KMS-11 (cell line): ENCODE measurements at regions not wholly inside any gene's neighbourhood (a gene's known extent, or its start where the extent isn't known, plus 50 kb on each side); places are given as distances from the start of the nearest gene placed in this dataset.

Experiments
- H2AFZ ChIP-seq: fragments of 200-600 bp; sonication (generic); 2 replicates; pipeline ENCODE4 v1.6.1; 2016; ENCODE audit warnings: antibody characterized with exemption, mixed run types, low read depth
- H3K27ac ChIP-seq: fragments of 200-600 bp; sonication (generic); 2 replicates; pipeline ENCODE4 v1.6.1; 2016; ENCODE audit warnings: mild to moderate bottlenecking, mixed run types
- H3K27me3 ChIP-seq: fragments of 200-600 bp; sonication (generic); 2 replicates; pipeline ENCODE4 v1.6.1; 2017; ENCODE audit warnings: mild to moderate bottlenecking, low read depth, mixed run types, moderate library complexity; ENCODE audit not compliant: insufficient read depth
- H3K36me3 ChIP-seq: fragments of 200-600 bp; sonication (generic); 2 replicates; pipeline ENCODE4 v1.6.1; 2017; ENCODE audit warnings: mild to moderate bottlenecking, mixed run types; ENCODE audit not compliant: insufficient read depth
- H3K4me1 ChIP-seq: fragments of 200-600 bp; sonication (generic); 2 replicates; pipeline ENCODE4 v1.6.1; 2016; ENCODE audit warnings: mild to moderate bottlenecking, low read depth, mixed run types; ENCODE audit not compliant: poor library complexity, severe bottlenecking
- H3K4me2 ChIP-seq: fragments of 200-600 bp; sonication (generic); 2 replicates; pipeline ENCODE4 v1.7.0; 2016; ENCODE audit warnings: mild to moderate bottlenecking, mixed run types
- H3K4me3 ChIP-seq: fragments of 200-600 bp; sonication (generic); IDR thresholded peaks from 2 replicates; pipeline ENCODE4 v1.6.1; 2017; ENCODE audit warnings: low read depth, low read length, mixed read lengths; ENCODE audit not compliant: insufficient read depth
- H3K79me2 ChIP-seq: fragments of 200-600 bp; sonication (generic); 2 replicates; pipeline ENCODE4 v1.6.1; 2016; ENCODE audit warnings: low read depth, mixed run types; ENCODE audit not compliant: insufficient read depth
- H3K9ac ChIP-seq: fragments of 200-600 bp; sonication (generic); 2 replicates; pipeline ENCODE4 v1.6.1; 2016; ENCODE audit warnings: mild to moderate bottlenecking, mixed run types
- H4K20me1 ChIP-seq: fragments of 200-600 bp; sonication (generic); 2 replicates; pipeline ENCODE4 v1.6.1; 2016; ENCODE audit warnings: mild to moderate bottlenecking, mixed run types; ENCODE audit not compliant: insufficient read depth
- TF ChIP-seq, protein P1 (sequence below): fragments of 200-600 bp; sonication (generic); conservative IDR thresholded peaks from 2 replicates; pipeline ENCODE4 v1.6.1; 2017; ENCODE audit warnings: low read depth, mild to moderate bottlenecking, antibody characterized with exemption, low read length, moderate library complexity, mixed read lengths

- Histone ChIP-seq H3K79me2 (no peaks in the 10 kb centered on the region), H3K36me3 (no peaks in the 10 kb centered on the region), H3K4me2 (no peak overlapping the region), H3K27ac (no peak overlapping the region), H2AFZ (no peak overlapping the region), H3K4me3 (no peak overlapping the region), H3K27me3 (no peaks in the 10 kb centered on the region), H4K20me1 (no peaks in the 10 kb centered on the region), H3K9ac (no peak overlapping the region), H3K4me1 (no peaks in the 10 kb centered on the region)
- TF ChIP-seq, protein P1, sequence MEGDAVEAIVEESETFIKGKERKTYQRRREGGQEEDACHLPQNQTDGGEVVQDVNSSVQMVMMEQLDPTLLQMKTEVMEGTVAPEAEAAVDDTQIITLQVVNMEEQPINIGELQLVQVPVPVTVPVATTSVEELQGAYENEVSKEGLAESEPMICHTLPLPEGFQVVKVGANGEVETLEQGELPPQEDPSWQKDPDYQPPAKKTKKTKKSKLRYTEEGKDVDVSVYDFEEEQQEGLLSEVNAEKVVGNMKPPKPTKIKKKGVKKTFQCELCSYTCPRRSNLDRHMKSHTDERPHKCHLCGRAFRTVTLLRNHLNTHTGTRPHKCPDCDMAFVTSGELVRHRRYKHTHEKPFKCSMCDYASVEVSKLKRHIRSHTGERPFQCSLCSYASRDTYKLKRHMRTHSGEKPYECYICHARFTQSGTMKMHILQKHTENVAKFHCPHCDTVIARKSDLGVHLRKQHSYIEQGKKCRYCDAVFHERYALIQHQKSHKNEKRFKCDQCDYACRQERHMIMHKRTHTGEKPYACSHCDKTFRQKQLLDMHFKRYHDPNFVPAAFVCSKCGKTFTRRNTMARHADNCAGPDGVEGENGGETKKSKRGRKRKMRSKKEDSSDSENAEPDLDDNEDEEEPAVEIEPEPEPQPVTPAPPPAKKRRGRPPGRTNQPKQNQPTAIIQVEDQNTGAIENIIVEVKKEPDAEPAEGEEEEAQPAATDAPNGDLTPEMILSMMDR: no peak
Measured at GRCh38 chr16:76071690-76072089, 205.5 kb upstream of the CNTNAP4 start.

- H3K36me3 ChIP-seq: no peaks in the 10 kb centered on the region
- H4K20me1 ChIP-seq: no peaks in the 10 kb centered on the region
- TF ChIP-seq, protein P1: no peak
- no peak overlapping the region for H3K4me2 ChIP-seq
- H3K9ac ChIP-seq: no peak overlapping the region
- H3K27ac ChIP-seq: no peak overlapping the region
- no peaks in the 10 kb centered on the region for H3K4me1 ChIP-seq
- no peaks in the 10 kb centered on the region for H3K27me3 ChIP-seq
- H3K79me2 ChIP-seq: no peaks in the 10 kb centered on the region
- no peak overlapping the region for H3K4me3 ChIP-seq
- H2AFZ ChIP-seq: no peak overlapping the region
Measured at GRCh38 chr16:76081967-76082366, 195.2 kb upstream of the CNTNAP4 start.

- Histone ChIP-seq H3K4me3 (no peak overlapping the region), H3K4me1 (no peaks in the 10 kb centered on the region), H2AFZ (no peak overlapping the region), H3K36me3 (no peaks in the 10 kb centered on the region), H3K27me3 (no peaks in the 10 kb centered on the region), H3K9ac (no peak overlapping the region), H3K27ac (no peak overlapping the region), H4K20me1 (no peaks in the 10 kb centered on the region), H3K79me2 (no peaks in the 10 kb centered on the region), H3K4me2 (no peak overlapping the region)
- TF ChIP-seq, protein P1: no peak
Measured at GRCh38 chr16:76106647-76107046, 170.6 kb upstream of the CNTNAP4 start.

DNA sequence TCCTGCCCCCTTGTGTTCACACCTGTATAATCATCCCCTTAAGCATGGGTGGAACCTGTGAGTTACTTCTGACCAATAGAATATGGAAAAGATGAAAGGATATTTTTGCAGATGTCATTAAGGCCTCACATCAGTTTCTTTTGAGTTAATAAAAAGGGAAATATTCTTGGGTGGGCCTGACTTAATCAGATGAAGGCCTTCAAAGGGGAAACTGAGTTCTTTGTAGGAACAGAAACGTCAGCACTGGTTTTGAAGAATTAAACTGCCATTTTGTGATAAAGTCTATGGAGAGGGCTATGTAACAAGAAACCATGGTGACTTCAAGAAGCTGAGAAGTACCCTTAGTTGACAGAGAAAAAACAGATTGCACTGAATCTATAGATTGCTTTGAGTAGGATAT lies 168.7 kb upstream of the CNTNAP4 start:
- Histone ChIP-seq H3K27me3 (no peaks in the 10 kb centered on the region), H3K79me2 (no peaks in the 10 kb centered on the region)
- TF ChIP-seq, protein P1: no peak

More for the DNA sequence above, 168.7 kb upstream of the CNTNAP4 start:
- H3K9ac ChIP-seq: no peak overlapping the region
- no peaks in the 10 kb centered on the region for H4K20me1 ChIP-seq
- no peak overlapping the region for H3K4me2 ChIP-seq
- H3K4me1 ChIP-seq: no peaks in the 10 kb centered on the region
- H3K36me3 ChIP-seq: no peaks in the 10 kb centered on the region
- no peak overlapping the region for H2AFZ ChIP-seq
- no peak overlapping the region for H3K4me3 ChIP-seq
- no peak overlapping the region for H3K27ac ChIP-seq
